GM19351 (cell line): ENCODE measurements at regions not wholly inside any gene's neighbourhood (a gene's known extent, or its start where the extent isn't known, plus 50 kb on each side); places are given as distances from the start of the nearest gene placed in this dataset.
"Not testable (repeated sequence)": the region's sequence is repeated elsewhere in the genome, so short reads cannot be mapped to it uniquely, and the experiment has no call there.

Source experiments
- ATAC-seq: cut with Tn5 transposase; IDR thresholded peaks from one replicate; pipeline ENCODE4 v1.9.1; 2021; ENCODE audit warnings: mild to moderate bottlenecking, moderate library complexity; ENCODE audit not compliant: unreplicated experiment

DNA sequence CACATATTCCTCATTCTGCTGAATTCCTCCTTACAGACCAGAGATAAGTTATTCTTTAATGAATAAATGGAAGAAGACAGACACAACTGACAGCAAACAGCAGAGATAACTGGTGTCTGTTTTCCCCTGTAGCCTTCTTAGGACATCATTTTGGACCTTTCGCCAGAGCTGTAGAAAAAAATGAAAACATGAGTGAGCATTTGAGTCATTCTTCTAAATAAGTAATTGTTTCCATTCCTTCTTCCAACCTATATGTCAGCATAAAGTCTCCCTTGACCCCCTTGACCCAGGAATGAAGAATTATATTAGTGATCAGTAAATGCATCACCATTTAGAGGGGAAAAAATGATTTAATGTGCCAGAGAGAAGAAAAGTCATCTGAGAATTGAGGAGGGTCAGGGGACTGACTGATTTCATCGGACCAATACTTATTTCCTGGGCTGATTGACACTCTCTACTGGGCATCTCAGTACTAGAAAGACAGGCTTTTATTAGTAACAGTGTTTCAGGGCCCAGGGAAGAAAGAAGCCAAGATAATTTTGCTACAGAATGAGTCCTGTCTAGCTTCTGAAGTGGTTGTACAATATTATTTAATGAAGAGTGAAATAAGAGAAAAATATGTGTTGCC lies 597.0 kb downstream of the PSAT1 start:
- ATAC-seq = no peak

DNA sequence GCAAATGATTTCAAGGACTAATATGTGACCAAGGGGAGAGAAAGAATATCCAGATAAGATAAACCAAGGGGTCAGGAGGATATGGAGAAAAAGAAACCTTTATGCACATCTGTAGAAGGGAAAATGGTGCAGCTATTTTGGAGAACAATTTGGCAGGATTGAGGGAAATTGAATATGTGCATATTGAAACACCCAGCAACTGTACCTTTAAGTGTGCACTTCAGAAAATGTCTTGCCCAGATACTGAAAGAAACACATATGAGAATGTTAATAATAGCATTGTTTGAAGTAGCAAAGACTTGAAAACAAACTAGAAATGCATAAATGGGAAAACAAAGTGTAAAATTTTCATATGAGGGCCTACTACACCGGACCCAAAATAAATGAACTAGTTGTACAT lies 599.6 kb downstream of the PSAT1 start:
- no peak for ATAC-seq

DNA sequence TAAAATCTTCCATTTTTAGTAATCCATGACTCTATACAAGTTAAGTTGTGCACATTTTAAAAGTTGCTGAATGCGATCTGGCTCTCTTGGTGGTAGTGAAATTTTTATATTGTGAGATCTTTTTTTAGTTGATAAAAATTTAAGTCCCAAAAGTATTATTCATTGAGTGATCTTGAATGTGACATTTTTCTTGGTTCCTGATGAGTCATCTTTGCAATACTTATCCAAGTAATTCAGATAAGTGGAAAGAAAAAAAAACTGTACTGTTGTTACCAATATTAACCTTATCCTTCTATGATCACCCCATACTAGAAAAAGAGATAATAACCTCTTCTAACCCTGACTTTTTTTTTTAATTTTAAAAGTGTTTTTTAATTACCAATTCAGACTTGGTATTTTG lies 601.3 kb downstream of the PSAT1 start:
- ATAC-seq = no peak

DNA sequence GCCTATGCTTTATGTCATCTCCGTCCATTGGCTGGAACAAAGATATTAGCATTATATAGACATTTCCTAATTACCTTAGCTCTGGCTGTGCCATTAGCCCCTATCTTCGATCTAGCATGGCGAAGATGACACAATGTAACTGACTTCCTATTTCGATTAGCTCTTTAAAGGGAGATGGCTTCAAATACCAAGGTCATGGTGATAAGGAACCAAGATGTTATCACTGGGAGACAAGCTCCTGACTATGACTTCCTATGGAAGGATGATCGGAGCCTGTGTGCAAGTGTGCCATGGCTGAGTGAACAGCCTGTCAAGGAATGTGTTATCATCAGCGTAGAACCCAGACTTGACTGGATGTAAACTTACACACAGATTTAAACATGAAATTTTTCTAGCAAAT lies 602.1 kb downstream of the PSAT1 start:
- no peak for ATAC-seq

DNA sequence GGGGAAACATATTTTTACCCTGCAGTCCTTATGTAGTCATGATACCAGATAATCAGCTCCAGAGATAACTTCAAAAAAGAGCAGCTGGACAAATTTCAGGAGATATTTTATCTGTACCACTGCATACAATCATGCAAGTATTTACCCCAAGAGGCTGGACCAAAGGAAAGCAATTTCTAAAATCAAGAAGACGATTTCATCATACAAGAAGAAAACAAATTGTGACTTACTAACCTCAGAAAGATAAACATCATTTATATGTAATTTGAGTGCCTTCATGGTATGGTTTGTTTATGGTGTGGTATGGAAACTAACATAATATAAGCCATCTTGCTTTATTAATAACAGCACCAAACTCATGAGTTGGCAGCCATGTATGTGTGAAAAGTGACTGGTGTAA lies 603.6 kb downstream of the PSAT1 start:
- ATAC-seq = no peak

DNA sequence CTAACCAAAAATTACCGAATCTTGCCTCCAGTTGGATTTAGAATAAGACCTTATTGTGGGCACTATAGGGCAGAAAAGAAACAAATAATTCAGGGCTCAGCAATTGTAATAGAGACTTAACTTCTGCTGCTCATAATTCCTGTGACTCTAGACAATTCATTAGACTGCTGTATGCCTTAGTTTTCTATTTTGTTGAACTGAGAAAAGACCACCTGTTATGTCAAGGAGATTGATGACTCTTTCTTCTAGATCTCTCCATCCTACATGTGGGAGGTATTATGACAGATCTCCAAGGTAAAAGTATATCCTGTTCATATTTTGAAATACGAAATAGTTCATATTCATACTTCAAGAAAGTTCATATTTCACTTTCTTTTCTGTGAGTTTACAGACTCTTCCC lies 605.1 kb downstream of the PSAT1 start:
- ATAC-seq = no peak

DNA sequence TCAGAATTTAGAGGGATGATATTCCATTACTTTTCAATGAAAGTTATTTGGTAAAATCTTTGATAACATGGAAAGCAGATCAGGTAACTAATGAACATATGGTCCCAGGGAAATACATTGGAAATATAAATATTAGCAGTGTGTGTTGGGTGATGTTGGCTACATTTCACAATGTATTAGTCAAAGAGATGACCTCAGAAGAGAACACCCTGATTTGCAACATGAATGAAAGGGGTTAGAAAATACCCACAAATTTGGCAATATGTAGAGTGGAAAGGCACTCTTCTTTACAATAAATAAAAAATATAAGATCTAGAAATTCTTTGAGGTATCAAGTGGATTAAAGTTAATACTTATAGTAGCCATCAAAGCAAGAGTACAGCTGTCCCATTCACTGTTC lies 606.7 kb downstream of the PSAT1 start:
- no peak for ATAC-seq

DNA sequence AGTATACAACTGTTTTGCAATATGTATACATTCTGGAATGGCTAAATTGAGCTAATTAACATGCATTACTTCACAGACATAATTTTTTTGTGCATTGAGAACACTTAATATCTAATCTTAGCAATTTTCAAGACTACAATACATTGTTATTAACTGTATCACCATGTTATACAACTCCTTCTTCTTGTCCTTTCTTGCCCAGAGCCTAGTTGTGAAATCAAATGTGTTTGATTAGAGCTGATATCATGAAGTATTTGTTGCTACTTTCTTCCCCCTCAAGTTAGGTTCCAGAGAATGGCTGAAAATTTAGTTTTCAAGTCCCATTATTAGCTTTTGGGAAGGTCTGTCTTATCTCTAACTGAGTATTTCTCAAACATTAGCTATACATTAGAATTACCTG lies 607.8 kb downstream of the PSAT1 start:
- no peak for ATAC-seq

DNA sequence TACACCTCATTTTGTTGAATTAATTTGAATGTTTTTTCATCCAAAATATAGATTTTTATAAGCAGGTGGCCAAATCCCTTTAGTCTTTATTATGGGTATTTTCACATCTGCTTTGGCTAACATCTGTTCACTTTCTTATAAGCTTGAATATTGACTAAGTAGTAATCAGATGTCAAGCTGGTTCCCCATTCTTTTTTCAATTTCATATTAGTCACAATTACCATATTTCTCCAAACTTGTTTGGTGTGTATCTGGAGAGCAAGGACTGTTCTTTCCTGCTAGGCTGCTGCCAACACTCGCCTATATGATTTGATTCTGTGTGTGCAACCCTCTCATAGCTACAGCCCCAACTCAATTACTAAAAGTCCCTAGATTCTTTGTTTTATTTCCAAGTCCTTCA lies 608.5 kb downstream of the PSAT1 start:
- ATAC-seq = no peak

DNA sequence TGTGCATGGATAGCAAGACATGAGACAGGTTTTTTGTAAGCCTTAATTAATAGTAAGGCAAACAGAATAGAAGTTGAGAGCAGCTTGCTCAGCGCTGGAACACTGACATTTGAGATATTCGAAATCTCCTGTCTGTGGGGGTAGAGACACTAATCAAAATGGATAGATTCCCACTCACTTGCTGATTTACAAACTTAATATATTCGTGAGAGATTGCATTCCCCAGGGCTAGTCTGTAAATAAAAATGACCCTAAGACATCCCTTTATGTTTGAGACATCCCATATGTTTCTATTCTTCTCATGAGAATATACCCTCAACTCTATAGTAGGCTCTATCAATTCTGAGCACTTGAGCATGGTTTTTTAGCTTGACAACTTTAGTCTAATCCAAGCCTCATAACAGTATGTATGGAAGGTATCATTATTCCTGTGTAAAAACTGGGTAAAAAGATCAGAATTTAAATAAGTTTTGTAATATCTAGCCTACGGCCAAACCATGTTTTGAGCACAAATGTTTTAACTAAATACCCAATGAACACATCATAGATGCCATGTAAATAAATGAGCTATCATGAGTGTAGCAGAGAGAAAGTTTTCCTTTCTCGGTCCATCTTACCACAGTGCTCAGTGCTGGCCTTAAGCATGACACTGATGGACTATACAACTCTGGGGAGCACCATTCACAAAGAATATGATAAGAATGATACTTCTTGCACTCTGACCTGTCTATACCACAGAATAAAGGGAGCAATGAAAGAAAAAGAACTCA lies 609.2 kb downstream of the PSAT1 start:
- no peak for ATAC-seq

DNA sequence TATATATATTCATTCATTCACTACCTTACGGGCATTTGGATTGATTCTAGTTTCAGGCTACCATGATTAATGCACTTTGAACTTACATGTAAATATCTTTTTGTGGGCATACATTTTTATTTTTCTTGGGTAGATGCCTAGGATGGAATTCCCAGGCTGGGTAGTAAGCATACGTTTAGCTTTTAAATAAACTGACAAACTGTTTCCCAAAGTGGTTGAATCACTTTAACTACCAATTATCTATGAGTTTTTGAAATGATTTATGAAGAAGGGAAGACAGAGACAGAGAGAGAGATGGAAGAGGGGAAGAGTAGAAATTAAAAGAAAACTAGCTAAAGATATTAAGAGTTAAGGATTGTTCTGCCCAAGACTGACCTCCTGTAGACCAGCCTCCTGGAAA lies 612.6 kb downstream of the PSAT1 start:
- no peak for ATAC-seq

DNA sequence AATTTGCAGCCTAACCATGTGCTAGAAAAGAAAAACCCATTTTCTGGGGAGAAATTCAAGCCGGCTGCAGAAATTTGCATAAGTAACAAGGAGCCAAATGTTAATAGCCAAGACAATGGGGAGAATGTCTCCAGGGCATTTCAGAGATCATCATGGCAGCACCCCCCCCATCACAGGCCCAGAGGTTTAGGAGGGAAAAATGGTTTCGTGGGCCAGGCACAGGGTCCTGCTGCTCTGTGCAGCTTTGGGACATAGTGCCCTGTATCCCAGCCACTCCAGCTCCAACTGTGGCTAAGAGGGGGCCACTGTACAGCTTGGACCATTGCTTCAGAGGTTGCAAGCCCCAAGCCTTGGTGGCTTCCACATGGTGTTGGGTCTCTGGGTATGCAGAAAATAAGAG lies 620.0 kb downstream of the PSAT1 start:
- ATAC-seq = not testable (repeated sequence)

DNA sequence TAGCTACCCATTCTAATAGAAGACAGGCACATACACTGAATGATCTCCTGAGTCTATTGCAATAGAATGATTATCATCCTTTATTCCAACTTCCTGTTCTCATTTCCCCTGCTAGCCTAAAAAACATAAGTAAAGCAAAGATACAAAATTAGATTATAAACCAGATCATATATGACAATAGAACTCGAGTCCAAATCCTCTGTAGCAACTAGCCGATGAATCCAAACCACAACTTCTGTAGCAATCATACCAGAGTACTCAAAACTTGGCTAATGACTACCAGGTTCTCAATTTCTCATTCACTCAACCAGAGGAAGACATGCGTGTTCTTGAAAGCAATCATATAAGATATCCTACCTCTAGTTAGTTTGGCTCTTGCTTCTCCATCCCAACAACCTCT lies 622.1 kb downstream of the PSAT1 start:
- ATAC-seq = no peak

DNA sequence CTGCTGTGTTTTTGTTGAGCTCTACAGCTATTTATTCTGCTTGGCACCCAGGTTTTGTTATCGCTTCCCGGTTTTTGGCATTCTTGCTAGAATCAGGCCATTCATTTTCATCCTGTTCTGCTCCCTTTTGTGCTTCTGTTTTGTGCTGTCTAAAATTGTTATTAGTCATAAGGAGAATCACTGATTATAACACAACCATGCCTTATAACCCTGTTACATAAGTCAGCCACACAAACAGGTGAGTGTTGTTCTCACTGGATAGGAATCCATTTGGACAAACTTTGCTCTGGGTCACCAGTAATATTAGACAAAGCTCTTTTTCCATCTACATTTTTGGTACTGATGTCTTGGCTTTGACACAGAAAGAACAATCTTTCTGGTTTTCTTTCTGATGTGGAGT lies 622.8 kb downstream of the PSAT1 start:
- ATAC-seq = no peak

DNA sequence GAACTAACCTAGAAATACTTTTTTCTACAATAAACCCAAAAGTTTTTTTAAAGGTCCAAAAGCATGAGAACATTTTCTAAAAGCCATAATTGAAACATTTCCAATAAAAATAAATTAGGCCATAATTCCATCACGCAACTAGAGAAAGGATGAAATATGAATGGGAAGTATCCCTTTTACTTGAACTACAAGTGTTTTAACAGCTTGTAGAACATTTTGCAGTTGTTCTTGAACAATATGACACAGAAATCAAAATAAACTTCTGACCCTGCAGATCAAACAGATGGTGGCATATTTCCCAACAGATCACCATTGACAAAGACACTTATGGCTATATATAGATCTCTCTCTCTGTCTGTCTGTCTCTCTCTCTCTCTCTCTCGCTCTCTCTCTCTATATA lies 624.4 kb downstream of the PSAT1 start:
- no peak for ATAC-seq

DNA sequence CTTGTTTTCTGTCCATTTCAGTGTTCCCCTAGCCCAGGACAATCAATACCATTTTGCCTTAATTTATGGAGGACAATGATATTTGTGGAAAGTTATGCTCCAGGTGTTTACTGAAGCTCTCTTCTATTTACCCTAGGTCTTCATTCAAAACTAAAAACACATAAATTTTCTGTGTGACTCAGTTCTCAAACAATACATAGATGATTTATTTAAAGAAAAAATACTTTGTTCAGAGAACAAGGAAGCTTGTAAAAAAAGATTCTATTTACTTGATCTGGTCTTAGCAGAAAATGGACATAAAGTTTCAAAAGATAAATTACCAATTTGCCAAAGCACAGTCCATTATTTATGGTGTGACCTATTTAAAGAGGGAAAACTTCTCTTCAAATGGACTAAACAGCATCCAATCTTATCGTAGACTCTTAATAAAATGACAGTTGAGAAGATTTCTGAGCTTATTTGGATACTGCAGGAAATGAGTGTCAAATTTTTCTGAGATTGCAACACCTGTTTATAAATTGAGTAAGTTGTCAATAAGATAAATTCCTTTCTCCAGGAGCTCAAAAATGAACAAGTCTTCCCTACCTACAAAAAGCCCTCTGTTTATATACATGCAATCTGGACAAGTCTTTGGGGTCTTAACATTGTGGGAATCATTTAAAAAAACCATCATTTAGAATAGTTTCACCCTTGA lies 627.2 kb downstream of the PSAT1 start:
- ATAC-seq = no peak

DNA sequence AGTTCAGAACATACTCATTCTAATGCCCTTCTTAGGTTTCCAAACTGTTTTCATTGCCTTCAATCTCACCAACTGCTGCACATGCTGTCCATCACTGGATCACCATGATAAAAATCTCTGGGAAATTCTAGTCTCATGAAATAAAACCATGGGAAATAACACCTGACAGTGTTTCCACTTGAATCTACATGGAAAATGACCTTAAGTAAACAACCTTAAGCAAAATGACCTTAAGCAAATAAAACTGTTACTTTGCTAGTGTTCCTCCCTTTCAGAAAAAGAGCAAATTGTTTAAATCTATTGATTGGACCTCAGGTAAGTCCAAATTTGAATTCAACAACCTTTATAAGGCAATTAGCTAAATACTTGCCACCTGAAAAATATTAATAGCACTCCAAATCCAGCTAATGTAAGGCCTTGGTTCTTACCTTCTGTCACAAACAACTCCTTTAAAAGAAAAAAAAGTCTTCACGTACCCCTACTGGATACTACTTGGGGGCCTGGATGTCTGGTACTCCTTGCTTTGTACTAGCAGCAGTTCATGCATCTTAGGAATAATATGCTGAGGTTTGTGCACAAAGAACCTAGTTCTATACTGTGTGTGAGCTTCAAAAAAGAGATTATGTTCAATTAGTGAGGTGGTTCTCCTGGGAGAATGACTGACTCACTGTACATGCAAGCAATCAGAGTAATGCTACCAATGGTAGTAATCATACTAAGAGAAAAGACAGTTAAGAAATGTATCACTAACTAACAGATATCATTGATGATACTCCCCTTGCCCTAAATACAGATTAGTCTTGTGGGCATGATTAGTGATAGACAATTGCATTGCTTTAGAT lies 630.4 kb downstream of the PSAT1 start:
- ATAC-seq = no peak

DNA sequence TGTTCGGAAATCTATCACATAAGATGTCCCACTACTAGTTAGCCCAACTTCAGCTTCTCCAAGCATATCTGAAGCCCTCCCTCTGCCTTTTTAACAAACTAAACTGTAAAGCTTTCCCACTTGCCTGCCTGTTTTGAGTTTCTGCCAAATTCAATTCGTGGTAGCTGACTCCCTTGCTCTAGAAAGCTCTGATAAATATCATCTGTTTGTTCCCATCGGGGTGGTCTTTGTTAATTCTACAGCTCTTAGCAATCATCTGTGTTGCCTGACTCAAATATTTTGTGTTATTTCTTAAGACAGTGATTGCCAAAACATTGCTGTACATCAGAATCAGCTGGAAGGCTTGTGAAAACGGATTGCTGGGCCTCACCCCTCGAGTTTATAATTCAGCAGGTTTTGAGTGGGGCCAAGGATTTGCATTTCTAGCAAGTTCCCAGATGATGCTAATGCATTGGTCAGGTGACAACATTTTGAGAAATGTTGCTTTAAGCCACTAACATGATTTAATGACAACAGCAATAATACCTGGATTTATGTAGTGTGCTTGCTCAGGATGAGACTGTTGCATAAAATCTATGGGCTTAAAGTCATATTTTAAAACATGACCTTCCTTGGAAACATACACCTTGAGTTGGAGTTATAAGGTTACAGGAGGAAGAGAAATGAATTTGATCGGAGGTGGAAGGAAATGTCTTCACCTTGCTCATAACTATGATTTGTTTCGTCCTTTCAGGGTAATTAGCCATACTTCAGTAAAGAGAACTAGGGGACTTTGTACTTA lies 631.9 kb downstream of the PSAT1 start:
- ATAC-seq = no peak

DNA sequence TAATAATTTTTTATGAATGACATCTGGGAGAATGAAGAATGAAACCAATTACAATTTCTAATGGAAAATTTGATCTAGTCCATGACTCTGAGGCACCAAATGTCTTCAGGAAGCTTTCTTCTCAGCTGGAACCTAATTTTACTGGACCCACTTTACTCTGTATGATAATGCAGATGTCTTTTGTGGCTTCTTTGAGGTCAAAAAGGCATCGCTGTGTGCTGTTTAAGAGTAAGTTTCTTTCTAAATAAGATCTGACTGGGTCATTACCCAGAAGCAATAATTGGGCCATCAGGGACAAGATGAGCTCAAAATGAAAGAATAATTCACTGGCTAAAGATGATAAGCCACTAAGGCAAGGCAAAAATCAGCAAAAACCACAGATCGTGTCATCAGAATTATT lies 633.4 kb downstream of the PSAT1 start:
- no peak for ATAC-seq

DNA sequence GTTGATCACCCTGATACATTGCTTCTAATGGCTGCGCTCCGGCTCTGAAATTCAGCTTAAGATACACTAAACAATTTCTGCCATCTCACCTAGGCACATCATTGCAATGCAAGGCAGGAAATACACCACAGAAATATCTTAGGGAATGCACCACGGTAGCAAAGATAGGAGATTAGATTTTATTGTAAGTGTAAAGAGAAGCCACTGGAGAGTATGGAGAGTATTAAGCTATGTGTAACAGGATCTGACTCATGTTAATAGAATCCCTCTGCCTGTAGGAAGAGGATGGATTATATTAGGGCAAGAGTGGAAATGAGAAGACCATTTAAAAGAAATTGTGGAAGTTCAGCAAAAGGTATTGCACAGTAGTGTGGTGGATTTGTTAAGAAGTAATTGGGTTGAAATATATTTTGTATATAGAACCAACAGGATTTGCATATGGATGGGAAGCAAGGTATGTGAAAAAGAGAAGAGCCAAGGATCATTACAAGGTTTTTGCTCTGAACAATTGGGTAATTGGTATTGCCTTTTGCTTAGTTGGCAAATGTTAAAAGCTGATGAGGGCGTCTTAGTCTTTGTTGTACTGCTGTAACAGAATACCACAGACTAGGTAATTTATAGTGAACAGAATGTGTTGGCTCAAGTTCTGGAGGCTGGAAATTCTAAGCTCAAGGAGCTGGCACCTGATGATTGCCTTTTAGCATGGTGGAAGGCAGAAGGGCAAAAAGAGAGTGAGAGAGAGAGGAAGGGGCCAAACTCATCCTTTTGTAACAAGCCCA lies 636.1 kb downstream of the PSAT1 start:
- ATAC-seq = no peak
